Ecto neural progenitor cell (in vitro differentiated cells): ENCODE measurements at regions not wholly inside any gene's neighbourhood (a gene's known extent, or its start where the extent isn't known, plus 50 kb on each side); places are given as distances from the start of the nearest gene placed in this dataset.
A peak's percentile ranks its signal among the peaks of the same experiment; 100 is the strongest.
"Not testable (repeated sequence)": the region's sequence is repeated elsewhere in the genome, so short reads cannot be mapped to it uniquely, and the experiment has no call there.

ENCODE experiments used
- DNase-seq: peaks from one replicate; pipeline ENCODE4 v3.0.0-alpha.2; 2018; ENCODE audit warnings: low spot score

DNA sequence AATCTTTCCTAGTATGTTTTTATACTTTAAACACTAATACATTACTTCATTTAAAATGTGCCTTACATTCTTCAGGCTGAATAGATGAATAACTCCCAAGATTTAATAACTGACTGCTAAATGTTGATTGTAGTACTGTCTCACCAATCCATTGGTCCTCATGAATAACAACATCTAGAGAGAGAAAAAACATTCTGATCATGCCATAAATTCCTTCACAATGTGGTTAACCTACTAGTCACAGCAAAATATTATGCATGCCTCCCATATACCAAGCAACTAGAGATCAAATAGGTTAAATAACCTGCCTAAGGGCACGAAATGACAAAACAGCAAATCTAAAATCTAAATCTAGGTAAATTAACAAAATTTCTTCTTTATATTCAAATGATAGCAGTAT, 66.2 kb downstream of the SYT15 start:
- not testable (repeated sequence) for DNase-seq

DNA sequence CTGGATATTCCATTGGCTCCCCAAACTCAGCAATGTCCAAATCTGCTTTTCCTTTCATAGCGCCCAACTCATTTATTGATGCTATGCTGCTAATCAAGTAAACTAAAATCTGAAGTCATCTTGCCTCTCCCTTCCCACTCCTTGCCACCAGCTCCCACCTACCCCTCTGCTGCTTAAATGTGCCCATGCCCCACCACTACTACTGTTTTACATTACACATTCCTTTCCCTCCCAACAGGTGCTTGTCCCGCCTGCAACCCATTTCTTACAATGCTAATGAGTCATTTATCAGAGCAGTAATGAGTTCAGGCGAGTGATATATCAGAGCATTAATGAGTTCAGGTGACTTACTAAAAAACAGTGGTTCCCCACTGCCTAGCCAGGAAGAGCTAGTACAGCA, 67.2 kb downstream of the SYT15 start:
- not testable (repeated sequence) for DNase-seq

DNA sequence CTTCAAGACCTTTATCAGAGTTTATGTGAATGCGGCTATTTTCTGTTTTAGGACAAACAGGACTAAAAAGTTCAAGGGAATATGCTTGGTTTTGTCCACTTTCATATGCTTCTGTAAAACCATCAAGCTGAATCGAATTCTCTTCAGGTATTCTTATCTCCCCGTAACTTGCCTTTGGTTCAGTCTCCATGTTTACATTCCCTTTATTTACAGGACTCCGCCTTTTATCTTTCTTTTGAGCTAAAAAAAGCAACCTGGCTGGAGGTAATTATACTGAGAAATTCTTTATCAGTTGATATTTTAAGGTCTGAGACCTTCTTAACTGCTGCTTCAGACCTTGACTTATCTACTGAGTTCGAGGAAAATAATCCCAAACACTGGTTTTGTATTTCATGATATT, 72.0 kb downstream of the SYT15 start:
- DNase-seq = not testable (repeated sequence)

DNA sequence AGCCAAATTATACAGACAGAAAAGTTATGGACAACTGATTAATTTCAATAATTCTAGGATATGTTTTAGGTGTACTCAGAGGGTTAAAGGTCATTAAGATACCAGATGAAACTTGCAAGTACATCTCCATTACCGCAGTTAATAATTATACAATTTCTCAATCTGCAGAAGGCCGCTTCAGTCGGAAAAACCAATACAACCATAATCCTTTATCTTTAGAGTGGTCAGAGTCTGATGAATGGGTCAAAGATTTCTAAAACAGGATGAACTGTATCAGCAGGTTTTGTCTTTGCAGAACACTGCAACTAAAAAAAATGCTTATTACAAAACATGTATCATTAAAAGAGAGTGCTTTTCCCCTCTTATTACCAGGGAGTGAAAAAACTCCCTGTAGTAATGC, 78.5 kb downstream of the SYT15 start:
- DNase-seq = not testable (repeated sequence)

DNA sequence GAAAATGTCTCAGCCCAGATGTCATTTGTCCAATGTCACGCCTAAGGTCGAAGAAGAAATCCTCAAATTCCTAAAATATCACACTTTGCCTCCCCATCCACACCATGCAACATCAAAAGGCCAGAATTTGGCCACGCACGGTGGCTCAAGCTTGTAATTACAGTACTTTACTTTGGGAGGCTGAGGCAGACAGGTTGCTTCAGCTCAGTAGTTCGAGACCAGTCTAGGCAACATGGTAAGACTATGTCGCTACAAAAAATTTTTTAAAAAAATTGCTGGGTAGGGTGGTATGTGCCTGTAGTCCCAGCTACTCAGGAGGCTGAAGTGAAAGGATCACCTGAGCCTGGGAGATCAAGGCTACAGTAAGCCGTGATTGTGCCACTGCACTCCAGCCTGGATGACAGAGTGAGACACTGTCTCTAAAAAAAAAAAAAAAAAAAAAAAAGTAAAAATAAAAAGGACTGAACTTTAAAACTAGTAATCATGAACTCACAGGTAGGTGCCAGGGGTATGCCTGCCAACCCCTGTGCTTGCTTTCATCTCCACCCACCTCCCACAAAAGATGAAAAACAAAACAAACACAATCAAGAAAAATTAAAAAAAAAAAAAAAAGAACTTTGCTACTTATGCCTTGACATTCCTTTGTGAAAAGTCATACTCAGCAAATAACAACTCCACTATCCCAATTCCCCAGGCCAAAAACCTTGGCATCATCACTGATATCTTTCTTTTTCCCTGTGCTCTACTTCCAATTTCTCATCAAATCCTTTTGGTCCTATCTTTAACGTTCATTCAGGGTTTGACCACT, 81.3 kb downstream of the SYT15 start:
- DNase-seq = not testable (repeated sequence)

DNA sequence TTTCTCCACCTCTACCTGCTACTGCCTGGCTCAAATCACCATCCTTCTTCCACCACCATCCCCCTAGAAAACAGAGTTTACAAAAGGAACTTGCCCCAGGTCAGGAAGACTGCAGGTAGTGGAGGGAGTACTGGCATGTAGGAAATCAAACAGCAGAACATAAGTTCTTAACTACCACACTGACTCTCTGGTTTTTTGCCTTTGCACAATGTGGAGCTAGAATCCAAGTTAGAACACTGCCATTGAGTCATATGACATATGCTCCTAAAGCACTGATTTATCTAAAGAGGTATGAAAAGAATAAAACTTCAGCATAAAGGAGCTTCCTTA, 81.9 kb downstream of the SYT15 start:
- DNase-seq = not testable (repeated sequence)

DNA sequence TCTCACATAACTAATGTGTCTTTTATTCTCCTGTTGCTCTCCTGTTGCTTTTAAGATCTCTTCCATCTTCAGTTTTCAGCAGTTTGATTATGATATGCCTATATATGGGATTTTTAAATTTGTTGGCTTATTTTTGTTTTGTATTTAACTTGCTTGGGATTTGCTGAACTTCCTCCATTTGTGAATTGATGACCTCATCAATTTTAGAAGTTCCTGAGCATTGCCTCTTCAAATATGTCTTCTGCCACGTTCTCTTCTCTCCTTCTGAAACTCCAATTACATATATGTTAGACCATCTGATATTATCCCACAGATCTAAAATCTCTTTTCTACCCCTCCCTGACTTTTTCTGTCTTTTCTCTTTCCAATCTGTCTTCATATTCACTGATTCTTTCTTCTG, 86.6 kb downstream of the SYT15 start:
- DNase-seq = not testable (repeated sequence)

DNA sequence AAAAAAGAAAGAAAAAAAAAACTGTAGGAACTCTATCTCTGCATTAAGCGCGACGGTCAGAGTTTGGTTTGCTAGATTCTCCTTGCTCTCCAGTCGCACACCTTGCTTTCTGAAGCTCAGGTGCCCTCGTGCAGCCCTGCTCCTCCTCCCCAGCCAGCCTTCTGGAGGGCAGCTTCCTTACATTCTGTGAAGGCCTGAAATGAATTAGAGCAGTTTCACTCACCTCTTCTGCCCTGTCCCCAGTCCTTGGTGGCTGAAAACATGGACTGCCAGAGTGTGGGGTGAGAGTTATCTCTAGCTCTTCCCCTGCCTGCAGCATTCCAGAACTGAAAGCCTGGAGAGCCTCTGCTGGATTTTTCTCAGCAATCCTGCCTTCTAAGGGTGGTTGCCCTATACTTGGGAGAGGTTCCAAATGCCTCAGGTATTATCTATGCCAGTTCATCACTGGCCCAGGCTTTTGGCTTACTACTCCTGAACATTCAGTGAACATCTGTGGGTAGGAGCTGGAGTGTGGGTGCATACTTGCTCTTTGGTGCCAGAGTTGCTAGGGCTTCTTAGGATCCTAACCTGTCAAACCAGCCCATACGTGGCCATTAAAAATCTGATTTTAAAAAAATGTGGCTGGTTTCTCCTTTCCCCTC, 89.5 kb downstream of the SYT15 start:
- DNase-seq = not testable (repeated sequence)

DNA sequence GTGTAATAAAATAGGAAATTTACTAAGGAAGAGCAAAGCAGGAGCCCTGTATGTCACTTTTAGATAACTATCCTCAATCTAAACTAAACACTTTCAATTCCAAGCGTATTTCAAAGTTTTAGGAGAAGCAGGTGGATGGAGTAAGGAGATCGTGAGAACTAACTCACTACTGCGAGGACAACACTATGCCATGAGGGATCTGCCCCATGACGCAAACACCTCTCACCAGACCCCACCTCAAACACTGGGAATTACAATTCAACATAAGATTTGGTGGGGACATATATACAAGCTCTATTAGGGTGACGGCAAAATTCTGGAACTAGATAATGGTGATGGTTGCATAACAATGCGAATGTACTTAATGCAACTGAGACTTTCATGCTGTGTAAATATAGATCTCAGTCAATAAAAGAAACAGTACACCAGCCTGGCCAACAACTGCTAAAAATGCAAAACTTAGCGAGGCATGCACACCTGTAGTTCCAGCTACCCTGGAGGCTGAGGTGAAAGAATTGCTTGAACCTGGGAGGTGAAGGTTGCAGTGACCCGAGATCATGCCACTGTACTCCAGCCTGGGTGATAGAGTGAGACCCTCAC, 99.0 kb downstream of the SYT15 start:
- DNase-seq = not testable (repeated sequence)

DNA sequence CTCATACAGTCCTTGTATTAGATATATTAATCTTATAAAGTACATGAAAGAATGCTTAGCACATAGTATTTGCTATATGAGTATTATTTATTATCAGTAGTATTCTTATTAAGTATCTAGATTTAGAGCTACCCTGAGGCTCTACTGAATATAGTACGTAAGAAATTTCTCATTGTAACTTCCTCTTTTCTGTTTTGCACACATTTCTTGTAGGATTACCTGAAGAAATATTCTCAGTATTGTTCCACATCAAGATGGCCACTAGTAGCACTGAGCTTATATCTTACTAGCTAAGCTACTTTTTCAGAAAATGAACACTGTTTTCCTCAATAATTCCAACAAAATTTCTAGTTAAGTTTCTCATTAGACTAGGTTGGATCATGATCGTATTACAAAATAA, 112.5 kb downstream of the SYT15 start:
- not testable (repeated sequence) for DNase-seq

DNA sequence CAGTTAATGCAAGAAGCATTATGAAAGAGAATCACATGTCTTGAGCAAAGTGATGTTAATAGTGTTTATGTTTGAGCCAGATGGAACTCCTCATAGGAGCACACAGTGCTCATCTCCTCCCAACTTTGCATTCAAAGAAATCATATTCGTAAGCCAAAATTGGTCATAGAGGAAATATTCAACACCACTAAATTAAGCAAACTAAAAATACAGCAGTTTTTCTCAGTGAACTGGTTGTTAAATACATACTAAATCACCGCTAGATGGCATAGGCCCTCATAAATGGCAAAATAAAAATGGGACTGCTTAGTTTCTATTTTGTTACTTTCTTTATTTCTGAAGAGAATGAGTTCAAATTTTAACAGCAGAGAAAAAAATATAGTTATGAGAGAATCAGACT, 114.3 kb downstream of the SYT15 start:
- DNase-seq = not testable (repeated sequence)

DNA sequence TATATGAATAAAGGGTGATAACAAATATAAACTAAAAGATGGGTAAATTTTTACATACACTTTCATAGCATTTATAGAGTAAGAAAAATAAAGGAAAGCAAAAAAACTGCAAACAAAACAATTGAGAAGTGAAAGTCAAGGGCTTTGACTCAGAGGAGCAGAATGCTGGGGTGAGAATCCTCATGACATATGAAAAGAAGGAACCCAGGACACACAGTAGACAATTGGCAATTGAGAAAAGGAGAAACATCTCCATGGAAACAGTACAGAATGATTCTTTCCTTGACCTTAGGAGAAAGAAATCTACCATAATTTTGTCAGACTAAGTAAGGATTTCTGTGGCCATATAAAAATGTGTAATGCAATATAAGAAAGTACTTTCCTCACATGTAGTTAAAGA, 138.3 kb downstream of the SYT15 start:
- DNase-seq = not testable (repeated sequence)

DNA sequence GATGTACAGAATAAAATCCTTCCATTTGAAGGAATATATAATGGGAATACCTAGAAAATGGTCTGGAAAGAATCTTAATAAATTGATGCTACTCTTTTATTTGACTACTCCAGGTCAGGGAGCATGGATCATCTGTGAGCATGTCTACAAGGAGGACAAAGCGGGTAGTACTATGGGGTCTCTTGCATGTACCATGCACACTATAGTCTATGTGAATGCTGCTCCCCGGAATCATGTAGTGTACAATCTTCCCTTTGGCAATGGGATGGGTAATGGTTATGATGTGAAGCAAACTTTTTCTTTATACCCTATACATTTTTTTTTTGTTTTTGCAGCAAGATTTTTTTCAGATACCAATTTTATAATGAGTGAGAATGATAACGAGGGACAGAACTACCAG, 139.1 kb downstream of the SYT15 start:
- DNase-seq = not testable (repeated sequence)

DNA sequence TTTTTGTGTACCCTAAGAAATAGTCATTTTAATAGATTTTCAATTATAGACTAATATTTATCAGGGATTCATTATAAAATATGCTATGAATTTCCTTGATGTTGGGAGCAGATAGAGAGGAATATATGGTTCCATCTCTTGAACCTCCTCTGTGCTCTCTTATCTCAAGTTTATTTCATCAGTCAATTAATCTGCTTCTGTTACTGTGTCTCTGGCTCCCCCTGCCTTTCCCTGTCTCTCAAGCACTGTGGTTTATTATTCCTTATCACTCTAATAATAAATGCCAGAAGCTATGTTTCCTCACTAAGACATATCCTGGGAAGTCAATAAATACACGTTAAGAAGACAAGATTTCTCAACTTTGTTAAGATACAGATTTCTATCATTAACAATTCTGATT, 141.5 kb downstream of the SYT15 start:
- DNase-seq = peak; percentile 9

DNA sequence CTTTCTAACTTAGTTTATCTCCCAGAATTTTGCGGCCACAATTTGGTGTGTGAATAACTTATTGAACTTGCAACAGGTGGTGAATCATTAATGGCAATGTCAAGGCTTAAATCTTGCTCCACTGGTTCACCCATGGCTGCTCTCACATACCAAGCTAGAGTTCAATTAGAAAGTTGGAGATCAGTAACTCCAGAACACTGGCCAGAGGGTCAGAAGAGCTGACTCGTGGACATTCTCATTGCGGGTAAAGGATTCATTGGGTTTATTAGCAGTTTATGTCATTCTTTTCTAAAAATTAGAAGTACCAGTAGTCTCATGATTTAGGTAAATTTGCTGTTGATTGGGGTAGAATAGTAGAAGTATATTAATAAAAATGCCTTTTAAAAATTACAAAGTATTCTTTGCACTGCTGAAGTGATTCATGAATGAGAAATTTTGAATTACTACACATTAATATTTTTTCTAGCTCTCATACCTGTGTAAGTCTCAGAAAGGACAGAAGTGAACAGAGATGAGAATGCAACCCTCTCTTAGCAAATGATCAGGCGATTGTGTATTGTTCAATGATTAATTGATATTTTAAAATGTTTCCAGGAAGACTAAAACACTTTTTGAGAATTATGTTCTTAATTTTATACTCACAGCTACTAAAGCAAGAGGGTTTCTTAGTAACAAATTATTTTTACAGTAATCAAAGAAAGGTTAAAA, 142.0 kb downstream of the SYT15 start:
- DNase-seq = not testable (repeated sequence)

DNA sequence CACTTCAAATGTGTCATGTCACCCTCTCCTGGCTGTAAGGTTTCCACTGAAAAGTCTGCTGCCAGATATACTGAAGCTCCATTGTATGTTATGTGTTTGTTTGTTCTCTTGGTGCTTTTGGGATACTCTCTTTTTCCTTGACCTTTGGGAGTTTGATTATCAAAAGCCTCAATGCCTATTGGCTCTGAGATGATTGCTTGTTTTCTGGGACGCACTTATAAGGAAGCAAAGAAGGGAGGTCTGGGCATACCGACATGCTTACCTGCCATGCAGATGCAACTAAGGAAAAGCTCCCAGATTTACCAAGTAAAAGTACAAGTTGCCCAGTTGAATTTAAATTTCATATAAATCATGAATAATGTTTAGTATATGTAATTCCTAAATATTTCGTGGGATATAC, 145.3 kb downstream of the SYT15 start:
- DNase-seq = not testable (repeated sequence)

DNA sequence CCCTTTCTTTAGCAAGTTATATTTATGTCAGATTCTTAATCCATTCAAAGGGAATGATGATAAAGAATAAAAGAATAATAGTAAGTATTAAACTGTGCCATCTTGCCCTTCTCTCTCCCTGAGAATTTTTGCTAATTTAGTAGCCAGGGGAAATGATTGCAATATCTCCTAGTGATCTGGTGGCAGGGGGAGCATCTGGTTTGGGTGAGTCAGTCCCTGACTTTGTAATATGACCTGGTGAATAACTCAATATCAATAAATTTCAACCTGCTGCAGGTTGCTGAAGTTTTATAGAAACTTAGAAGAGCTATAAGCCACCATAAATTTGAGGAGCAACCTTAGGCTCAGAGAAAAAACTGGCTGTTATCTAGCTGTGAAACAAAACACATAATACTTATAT, 149.4 kb downstream of the SYT15 start:
- not testable (repeated sequence) for DNase-seq

DNA sequence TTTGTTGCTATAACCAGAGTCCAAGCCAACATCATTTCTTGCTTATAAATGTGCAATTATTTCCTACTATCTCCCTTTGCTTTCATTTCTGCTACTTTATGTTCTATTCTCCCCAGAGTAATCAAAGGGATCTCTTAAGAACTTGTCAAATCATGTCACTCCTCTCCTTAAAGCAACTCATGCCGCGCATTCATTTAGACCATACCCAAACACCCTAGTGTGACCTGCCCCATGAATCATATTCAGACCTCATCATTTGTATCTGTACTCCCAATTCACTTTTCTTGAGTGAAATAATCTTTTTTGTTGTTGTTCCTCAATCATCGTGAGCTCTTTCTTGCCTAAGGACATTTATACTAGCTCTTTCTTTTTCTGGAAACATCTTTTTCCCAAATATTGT, 151.8 kb downstream of the SYT15 start:
- not testable (repeated sequence) for DNase-seq

DNA sequence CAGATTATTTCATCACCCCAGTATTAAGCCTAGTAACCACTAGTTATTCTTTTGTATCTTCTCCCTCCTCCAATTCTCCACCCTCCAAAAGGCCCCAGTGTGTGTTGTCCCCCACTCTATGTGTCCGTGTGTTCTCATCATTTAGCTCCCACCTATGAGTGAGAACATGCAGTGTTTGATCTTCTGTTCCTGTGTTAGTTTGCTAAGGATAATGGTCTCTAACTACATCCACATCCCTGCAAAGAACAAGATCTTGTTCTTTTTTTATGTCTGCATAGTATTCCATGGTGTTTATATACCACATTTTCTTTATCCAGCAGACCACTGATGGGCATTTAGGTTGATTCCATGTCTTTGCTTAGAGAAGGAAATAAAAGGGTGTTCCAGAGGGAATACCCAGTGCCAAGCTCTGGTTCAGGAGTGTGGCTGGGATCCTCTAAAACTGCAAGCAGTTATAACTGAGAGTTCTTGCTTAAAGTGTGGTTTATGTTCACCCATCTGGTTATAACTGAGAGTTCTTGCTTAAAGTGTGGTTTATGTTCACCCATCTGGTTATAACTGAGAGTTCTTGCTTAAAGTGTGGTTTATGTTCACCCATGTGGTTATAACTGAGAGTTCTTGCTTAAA, 154.8 kb downstream of the SYT15 start:
- DNase-seq = not testable (repeated sequence)

DNA sequence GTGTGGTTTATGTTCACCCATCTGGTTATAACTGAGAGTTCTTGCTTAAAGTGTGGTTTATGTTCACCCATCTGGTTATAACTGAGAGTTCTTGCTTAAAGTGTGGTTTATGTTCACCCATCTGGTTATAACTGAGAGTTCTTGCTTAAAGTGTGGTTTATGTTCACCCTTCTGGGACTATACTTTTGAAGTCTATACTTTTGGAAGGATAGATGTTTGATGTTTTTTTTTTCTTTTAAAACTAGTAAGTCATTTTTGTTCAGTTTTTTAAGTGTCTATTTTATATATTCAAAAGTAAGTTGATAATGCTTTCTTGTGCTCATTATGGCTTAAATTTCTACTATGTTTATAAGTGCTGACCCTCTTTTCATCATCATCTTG, 155.3 kb downstream of the SYT15 start:
- not testable (repeated sequence) for DNase-seq

DNA sequence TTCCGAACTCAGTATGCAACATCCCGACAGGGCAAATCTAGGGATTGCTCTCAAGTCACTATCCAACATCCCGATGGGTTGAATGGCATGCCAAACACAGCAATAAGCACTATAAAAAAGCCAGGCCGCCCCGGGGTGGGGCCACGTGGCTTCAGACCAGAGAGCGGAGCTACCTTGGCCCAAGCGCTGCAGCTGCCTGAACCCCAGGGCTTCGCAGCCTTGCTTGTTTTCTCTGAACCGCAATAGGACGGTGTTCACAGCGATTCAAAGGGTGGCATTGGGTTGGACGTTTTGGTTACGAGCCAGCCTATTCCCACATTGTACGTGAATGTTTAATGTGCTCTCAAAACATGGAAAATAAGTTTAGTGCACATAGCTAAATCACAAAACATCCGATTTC, 161.0 kb downstream of the SYT15 start:
- peak; percentile 27 for DNase-seq

DNA sequence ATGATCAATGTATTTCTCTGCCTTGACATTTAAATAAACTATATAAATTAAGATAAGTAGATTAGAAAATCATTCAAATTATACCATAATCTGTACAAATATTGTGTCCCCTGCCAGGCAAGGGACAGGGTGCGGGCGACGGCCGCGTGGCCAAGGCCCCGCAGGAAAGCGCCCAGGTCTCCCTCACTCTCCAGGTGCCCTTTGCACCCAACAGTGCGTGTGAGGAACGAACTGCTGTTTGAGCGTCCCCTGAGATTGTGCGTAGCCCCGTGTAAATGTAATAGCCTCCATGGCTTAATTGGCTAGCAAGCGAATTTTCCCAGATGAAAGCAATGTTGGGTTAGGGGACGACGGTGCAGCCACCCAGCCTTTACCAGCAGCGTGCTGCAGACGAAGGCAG, 161.4 kb downstream of the SYT15 start:
- DNase-seq = not testable (repeated sequence)
